ENCODE measurements at regions not wholly inside any gene's neighbourhood (a gene's known extent, or its start where the extent isn't known, plus 50 kb on each side); places are given as distances from the start of the nearest gene placed in this dataset.

DNA sequence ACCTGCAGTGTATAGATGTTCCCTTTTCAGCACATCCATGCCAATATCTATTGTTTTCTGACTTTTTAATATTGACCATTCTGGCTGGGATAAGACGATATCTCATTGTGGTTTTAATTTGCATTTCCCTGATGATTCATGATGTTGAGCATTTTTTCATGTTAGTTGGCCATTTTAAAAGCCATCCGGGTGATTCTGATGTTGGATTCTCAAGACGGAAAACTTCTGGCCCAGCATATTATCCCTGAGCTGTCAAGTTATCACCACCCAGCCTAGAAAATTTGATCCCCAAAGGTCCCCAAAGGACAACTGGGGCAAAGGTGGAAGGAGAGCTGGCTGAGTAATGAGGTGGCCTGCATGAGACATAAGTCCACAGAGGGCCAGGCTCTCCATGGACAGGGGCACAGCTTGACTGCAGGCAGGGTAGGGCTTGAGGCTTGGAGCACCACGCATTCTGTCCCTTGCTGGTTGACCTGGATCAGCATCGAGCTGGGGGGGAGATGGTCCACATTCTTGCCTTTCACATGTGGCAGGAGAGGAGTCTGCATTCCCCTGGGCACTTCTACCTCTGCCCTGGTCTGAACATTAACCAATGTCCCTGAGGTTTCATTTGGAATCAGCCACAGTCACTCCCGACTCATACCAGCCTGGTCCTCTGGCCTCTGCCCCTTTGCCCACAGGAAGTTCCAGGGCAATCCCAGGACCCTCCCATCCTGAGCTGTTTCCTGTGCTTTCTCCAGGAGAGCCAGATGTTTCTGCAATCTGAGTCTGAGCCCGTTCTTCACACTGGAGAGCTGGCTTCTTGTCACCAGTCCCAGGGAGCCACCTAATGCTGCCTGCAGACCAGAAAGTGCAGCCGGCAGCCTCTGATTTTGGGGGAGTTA, 69.2 kb downstream of the ISG20 start:
- no peak for DNase-seq

GRCh38 chr15:88708655-88709054, 69.8 kb downstream of the ISG20 start:
- in situ Hi-C loops (cut with MboI; ENCODE audit: low pct_unique_long_range_greater_than_20kb, low sequenced_read_pairs) = no loop called here
- peak; percentile 71 for DNase-seq

More for the DNA sequence above, 69.2 kb downstream of the ISG20 start:
- in situ Hi-C loops (cut with MboI; ENCODE audit: low pct_unique_long_range_greater_than_20kb, low sequenced_read_pairs) = no loop called here

DNA sequence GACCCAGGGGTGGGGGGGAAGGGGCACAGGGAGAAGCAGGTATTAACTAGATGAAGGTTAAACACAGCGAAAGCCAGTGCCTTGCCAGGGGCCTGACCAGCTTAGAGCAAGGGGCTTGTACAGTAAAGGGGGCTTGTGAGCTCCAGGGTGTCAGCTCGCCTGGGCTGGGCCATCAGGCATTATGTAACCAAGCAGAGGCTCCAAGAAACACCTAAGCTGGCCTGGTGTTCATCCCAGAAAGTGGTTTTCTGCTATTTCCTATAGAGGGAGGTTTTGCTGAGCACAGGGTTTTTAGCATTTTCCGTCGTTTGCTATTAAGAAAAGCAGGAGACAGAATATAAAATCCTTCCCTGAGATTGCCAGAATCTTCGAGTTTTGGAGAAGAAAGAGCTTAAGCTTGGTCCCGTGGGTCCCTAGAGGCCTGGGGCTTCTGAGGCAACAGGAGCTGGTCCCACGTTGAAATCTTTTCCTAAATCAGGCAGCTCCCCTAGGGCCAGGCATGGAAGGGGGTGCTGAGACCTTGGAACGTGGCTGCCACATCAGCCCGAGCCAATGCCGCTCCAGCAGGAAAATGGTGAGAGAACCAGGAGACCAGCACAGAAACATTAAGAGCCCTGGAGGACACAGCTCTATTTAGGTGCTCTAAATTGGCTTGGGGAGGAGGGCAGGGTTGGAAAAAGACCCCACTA, 71.4 kb downstream of the ISG20 start:
- in situ Hi-C loops (cut with MboI; ENCODE audit: low pct_unique_long_range_greater_than_20kb, low sequenced_read_pairs) = no loop called here
- DNase-seq = no peak

DNA sequence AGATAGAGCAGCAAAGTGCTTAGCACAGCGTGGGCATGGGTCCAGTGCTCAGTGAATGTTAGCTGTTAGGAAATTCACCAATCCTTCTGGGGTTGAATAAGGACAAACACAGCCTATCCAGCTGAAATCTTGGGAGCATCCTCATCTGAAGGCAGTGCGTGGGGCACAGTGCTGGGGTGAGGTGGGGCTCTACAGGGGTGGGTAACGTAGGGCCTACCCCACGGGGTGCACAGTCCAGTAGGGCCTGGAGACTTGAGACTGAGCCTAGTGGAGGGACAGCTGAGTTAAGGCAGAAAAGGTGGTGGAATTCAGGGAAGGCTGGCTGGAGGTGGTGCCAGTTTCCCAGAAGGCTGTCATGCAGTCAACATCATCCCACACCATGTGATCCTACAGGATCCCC, 73.0 kb downstream of the ISG20 start:
- no peak for DNase-seq
- in situ Hi-C loops (cut with MboI; ENCODE audit: low pct_unique_long_range_greater_than_20kb, low sequenced_read_pairs) = no loop called here

- in situ Hi-C loops (cut with MboI; ENCODE audit: low pct_unique_long_range_greater_than_20kb, low sequenced_read_pairs) = no loop called here
- DNase-seq = no peak
Measured at GRCh38 chr15:88714782-88715372, 76.1 kb downstream of the ISG20 start.

DNA sequence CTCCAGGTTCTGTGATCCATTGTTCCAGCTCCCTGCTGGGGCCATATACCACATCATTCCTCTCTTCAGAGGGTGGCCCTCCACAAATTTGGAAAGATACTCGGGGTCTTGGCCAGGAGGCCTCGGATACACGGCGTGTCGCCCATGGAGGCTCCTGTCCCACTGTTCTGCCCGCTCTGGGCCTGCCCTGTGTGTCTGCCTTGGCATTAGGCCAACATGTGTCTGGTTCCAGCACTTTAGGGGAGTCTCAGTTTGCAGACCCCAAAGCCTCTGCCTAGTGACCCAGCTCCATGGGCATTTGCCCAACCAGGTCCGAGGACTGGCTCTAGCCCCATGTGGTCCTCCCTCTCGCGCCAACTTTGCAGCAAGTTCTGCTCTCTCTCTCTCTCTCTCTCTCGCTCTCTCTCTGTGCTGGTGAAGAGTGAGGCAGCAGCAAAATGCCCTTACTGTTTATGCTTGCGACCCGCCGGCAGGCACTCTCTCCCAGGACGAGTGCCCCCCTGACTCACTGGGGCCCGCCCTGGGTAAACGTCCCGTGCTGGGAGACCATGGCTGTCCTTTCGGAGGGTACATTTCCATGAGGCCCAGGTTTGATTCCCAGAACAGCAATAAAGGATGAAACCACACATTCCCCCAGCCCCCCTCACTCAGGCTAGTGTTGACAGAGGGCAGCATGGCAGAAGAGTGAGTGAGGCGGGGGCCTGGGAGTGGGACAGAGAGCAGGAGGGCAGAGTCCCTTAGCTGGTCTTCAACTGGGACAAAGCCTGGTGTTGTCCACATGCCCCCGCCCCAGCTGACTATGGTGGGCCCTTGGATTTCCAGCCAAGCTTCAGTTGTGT, 77.9 kb downstream of the ISG20 start:
- DNase-seq = no peak
- in situ Hi-C loops (cut with MboI; ENCODE audit: low pct_unique_long_range_greater_than_20kb, low sequenced_read_pairs) = no loop called here

GRCh38 chr15:88717382-88718031, 78.7 kb downstream of the ISG20 start:
- in situ Hi-C loops (cut with MboI; ENCODE audit: low pct_unique_long_range_greater_than_20kb, low sequenced_read_pairs) = no loop called here

GRCh38 chr15:88718731-88719130, 79.9 kb downstream of the ISG20 start:
- no peak for DNase-seq
- in situ Hi-C loops (cut with MboI; ENCODE audit: low pct_unique_long_range_greater_than_20kb, low sequenced_read_pairs) = no loop called here

More at GRCh38 chr15:88717382-88718031, 78.7 kb downstream of the ISG20 start:
- no peak for DNase-seq

DNA sequence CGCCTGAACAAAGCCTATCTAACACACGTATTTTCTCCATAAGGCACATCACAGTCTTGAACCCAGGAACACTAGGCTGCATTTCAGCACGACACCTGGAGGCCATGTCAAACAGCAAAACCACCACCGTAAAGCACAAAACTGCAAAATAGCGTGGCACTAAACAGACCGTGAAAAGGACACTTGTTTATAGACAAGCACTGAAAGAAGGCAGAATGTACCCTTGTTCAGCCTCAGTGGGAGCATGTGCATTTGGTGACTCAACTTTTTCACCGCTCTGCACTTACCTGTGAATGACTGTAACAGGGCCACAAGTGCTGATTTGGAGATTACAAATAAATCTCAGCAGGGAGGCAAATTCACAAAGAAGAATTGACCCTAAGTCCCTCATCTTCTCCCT, 80.8 kb downstream of the ISG20 start:
- in situ Hi-C loops (cut with MboI; ENCODE audit: low pct_unique_long_range_greater_than_20kb, low sequenced_read_pairs) = loop anchor here (10.0 kb wide), 1 partner anchor 55 kb away; no protein-coding TSS in a partner anchor
- DNase-seq = no peak

DNA sequence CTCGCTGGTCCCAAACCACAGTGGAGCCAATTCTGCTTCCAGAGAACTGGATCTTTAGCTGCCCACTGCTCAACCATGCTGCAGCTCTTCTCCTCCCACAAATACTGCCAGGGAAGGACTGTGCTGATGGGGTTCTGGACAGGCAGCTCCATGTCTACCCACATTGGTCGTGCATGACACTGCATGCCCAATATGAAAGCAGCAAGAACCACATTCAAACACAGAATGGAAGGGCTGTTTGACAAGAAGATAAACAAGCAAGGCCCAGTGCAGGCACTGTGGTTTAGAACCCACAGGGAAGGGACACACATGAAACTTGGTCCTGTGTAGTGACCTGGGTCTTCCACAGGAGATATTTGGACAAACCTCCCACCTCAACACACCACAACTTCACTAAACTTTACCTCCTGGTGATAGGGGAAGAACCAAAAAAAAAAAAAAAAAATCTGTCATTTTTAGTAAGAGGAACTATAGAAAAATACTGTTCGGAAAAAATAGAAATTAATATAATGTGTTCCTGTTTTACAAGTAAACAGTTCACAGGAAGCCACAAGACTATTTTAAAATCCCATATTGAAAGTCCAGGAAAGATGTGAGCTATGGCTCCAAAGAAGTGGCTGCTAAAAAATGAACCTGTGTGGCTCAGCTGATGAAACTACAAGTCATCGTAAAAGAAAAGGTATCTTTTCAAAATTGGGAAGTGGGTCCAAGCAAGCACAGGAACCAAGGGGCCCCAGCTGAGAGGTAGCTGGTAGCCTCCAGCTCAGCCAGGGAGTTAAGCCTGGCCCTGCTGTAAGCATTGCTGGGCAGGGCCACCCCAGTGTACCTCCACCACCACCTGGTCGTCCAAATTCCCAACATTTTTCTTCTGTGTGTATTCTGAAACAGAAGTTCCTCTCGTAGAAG, 77.7 kb upstream of the ACAN start:
- in situ Hi-C loops (cut with MboI; ENCODE audit: low pct_unique_long_range_greater_than_20kb, low sequenced_read_pairs) = loop anchor here (10.0 kb wide), 1 partner anchor 61 kb away; no protein-coding TSS in a partner anchor
- peak; percentile 41 for DNase-seq

DNA sequence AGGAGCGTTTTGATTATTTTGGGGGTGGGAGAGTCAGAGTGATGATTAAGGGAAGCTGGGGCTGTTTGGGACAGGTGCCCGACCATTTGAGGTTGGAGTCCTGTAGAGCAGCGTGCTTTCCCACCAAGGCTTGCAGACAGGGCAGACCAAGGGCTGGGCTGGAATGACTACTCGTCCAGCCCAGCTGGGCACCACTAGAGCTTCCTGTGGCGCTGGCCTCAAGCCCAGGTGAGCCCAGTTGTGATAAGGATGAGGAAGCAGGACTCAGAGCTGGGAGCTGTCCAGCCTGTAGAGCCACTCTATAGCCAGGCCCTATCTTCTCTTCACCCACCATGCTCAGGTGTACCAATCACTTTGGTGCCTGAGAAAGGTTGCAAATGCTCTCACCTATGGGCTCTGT, 75.8 kb upstream of the ACAN start:
- no peak for DNase-seq
- in situ Hi-C loops (cut with MboI; ENCODE audit: low pct_unique_long_range_greater_than_20kb, low sequenced_read_pairs) = loop anchor here (10.0 kb wide), 1 partner anchor 63 kb away; no protein-coding TSS in a partner anchor

DNA sequence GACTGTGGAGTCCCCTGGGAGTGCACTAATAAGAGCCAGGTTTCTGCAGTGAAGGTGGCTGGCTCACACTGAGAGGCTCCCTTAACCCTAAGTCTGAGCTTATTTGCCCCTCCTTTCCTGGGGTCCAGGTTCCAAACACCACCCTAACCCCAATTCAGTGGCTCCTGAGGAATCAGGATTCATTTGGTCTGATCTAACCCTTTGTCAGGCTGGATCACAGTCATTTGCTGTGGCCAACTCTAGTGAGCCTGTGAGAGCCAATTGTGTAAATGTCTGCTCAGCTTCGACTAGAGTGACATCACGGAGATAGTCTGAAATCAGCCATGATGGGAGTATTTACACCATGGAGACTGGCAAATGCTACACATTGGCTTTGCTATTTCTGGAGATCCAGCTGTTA, 73.7 kb upstream of the ACAN start:
- DNase-seq = no peak
- in situ Hi-C loops (cut with MboI; ENCODE audit: low pct_unique_long_range_greater_than_20kb, low sequenced_read_pairs) = loop anchor here (10.0 kb wide), 1 partner anchor 65 kb away; no protein-coding TSS in a partner anchor

- no peak for DNase-seq
Measured at GRCh38 chr15:88730751-88731150, 72.5 kb upstream of the ACAN start.

GRCh38 chr15:88735212-88735611, 68.0 kb upstream of the ACAN start:
- no peak for DNase-seq
- in situ Hi-C loops (cut with MboI; ENCODE audit: low pct_unique_long_range_greater_than_20kb, low sequenced_read_pairs) = no loop called here

More at GRCh38 chr15:88730751-88731150, 72.5 kb upstream of the ACAN start:
- in situ Hi-C loops (cut with MboI; ENCODE audit: low pct_unique_long_range_greater_than_20kb, low sequenced_read_pairs) = no loop called here

- no peak for DNase-seq
- in situ Hi-C loops (cut with MboI; ENCODE audit: low pct_unique_long_range_greater_than_20kb, low sequenced_read_pairs) = no loop called here
Measured at GRCh38 chr15:88736204-88736603, 67.0 kb upstream of the ACAN start.

DNA sequence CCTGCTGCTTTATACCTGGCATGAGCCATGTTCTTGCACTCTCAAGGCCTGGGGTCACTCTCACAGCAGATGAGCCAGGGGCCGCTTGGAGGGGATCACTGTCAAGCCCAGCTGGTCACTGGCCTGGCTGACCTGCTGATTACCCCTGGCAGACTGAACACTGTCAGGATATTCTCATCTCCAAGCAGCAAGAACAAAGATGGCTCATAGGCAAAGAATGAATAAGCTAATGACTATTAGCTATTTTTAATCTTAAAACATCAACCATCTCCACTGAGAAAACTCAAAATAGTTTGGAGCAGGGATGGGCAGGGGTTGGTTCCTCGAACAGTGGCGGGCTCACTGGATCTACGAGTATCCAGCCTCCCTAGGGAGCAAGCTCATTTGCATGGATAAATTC, 64.4 kb upstream of the ACAN start:
- DNase-seq = no peak
- in situ Hi-C loops (cut with MboI; ENCODE audit: low pct_unique_long_range_greater_than_20kb, low sequenced_read_pairs) = no loop called here

DNA sequence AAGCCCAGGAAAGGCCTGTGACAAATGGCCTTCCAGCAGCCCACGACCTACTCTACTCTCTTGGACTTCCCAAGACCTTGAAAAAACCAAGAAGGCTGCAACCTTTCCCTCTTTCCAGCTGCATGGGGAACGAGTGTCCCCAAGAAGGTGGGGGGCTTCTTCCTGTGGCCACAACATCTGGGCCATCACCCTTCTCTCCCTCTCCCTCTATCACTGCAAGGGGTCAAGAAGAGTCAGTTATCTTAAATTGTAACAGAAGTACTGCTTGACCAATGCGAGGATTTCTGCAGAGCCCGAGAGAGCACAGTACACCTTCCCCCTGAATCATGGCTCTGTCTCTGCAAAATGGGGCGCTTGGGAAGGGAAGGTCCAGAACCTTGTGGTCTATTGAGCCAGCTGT, 63.7 kb upstream of the ACAN start:
- no peak for DNase-seq
- in situ Hi-C loops (cut with MboI; ENCODE audit: low pct_unique_long_range_greater_than_20kb, low sequenced_read_pairs) = no loop called here

DNA sequence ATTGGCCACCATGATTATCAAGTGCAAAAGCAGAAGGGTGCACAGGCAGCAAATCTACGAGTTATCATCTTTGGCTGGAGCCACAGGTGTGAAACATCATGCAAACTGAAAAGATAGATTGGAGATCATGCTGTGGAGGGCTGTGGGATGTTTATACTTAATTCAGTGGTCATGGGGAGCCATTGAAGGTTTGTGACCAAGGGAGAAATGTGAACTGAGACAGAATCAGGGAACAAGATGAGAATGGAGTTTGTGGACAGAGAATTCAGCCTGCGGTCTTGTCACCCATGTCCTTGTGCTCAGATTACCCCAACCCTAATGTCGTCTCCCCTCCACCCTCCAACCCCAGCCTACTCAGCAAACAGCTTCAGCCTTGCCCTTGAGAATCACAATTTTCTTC, 62.9 kb upstream of the ACAN start:
- no peak for DNase-seq

More for the DNA sequence above, 62.9 kb upstream of the ACAN start:
- in situ Hi-C loops (cut with MboI; ENCODE audit: low pct_unique_long_range_greater_than_20kb, low sequenced_read_pairs) = no loop called here

Measured in KBM-7 (cell line).